ENCODE measurements at regions not wholly inside any gene's neighbourhood (a gene's known extent, or its start where the extent isn't known, plus 50 kb on each side); places are given as distances from the start of the nearest gene placed in this dataset.
"Not testable (repeated sequence)": the region's sequence is repeated elsewhere in the genome, so short reads cannot be mapped to it uniquely, and the experiment has no call there.

GRCh38 chr12:72748971-72749370 is 476.8 kb downstream of the TRHDE start:
- H3K27ac ChIP-seq (ENCODE audit: low read depth, low read length): no peak overlapping the region
- no peaks in the 10 kb centered on the region for H3K27me3 ChIP-seq (ENCODE audit: insufficient read depth, low read length)
- no peak overlapping the region for H3K4me3 ChIP-seq (ENCODE audit: insufficient read depth, low read length)
- H3K79me2 ChIP-seq (ENCODE audit: insufficient read depth, low read length): no peaks in the 10 kb centered on the region
- DNase-seq (ENCODE audit: insufficient read length, low spot score, missing footprints): no peak
- peaks cover 2% of the 10 kb centered on the region for H3K9me3 ChIP-seq (ENCODE audit: low read depth, low read length)
- no peaks in the 10 kb centered on the region for H4K20me1 ChIP-seq (ENCODE audit: insufficient read depth, low read length)
- no peaks in the 10 kb centered on the region for H3K36me3 ChIP-seq (ENCODE audit: insufficient read depth, low read length)
- H2AFZ ChIP-seq (ENCODE audit: low read length): no peak overlapping the region
- H3K4me2 ChIP-seq (ENCODE audit: insufficient read depth, low read length): no peak overlapping the region
- no peaks in the 10 kb centered on the region for H3K4me1 ChIP-seq (ENCODE audit: insufficient read depth, low read length)
- TF ChIP-seq, protein P1, sequence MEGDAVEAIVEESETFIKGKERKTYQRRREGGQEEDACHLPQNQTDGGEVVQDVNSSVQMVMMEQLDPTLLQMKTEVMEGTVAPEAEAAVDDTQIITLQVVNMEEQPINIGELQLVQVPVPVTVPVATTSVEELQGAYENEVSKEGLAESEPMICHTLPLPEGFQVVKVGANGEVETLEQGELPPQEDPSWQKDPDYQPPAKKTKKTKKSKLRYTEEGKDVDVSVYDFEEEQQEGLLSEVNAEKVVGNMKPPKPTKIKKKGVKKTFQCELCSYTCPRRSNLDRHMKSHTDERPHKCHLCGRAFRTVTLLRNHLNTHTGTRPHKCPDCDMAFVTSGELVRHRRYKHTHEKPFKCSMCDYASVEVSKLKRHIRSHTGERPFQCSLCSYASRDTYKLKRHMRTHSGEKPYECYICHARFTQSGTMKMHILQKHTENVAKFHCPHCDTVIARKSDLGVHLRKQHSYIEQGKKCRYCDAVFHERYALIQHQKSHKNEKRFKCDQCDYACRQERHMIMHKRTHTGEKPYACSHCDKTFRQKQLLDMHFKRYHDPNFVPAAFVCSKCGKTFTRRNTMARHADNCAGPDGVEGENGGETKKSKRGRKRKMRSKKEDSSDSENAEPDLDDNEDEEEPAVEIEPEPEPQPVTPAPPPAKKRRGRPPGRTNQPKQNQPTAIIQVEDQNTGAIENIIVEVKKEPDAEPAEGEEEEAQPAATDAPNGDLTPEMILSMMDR (IDR thresholded peaks at IDR 0.05; ENCODE audit: extremely low read depth, low read depth, low read length): no peak

GRCh38 chr12:72753571-72753970 is 481.4 kb downstream of the TRHDE start:
- Histone ChIP-seq H3K36me3 (ENCODE audit: insufficient read depth, low read length) (no peaks in the 10 kb centered on the region), H3K27ac (ENCODE audit: low read depth, low read length) (no peak overlapping the region), H3K4me3 (ENCODE audit: insufficient read depth, low read length) (no peak overlapping the region), H3K79me2 (ENCODE audit: insufficient read depth, low read length) (no peaks in the 10 kb centered on the region), H3K4me1 (ENCODE audit: insufficient read depth, low read length) (no peaks in the 10 kb centered on the region), H2AFZ (ENCODE audit: low read length) (no peak overlapping the region), H3K27me3 (ENCODE audit: insufficient read depth, low read length) (no peaks in the 10 kb centered on the region), H3K9me3 (ENCODE audit: low read depth, low read length) (peaks cover 4% of the 10 kb centered on the region), H3K4me2 (ENCODE audit: insufficient read depth, low read length) (no peak overlapping the region), H4K20me1 (ENCODE audit: insufficient read depth, low read length) (no peaks in the 10 kb centered on the region)
- TF ChIP-seq, protein P1 (IDR thresholded peaks at IDR 0.05; ENCODE audit: extremely low read depth, low read depth, low read length): no peak
- no peak for DNase-seq (ENCODE audit: insufficient read length, low spot score, missing footprints)

DNA sequence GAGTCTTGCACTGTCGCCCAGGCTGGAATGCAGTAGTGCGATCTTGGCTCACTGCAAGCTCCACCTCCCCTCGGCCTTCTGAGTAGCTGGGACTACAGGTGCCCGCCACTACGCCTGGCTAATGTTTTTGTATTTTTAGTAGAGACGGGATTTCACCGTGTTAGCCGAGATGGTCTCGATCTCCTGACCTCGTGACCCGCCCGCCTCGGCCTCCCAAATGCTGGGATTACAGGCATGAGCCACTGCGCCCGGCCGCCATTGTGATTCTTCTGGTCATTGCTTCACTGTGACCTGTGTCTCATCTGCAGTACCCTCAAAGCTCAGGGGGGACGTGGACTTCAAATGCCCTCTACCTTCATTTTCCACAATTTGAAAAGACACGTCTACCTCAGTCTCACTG is 481.9 kb downstream of the TRHDE start:
- not testable (repeated sequence) for H2AFZ ChIP-seq (ENCODE audit: low read length); DNase-seq (ENCODE audit: insufficient read length, low spot score, missing footprints); H3K79me2 ChIP-seq (ENCODE audit: insufficient read depth, low read length); H3K27ac ChIP-seq (ENCODE audit: low read depth, low read length); H3K27me3 ChIP-seq (ENCODE audit: insufficient read depth, low read length); H3K4me2 ChIP-seq (ENCODE audit: insufficient read depth, low read length); H3K36me3 ChIP-seq (ENCODE audit: insufficient read depth, low read length); H3K4me3 ChIP-seq (ENCODE audit: insufficient read depth, low read length); H3K9me3 ChIP-seq (ENCODE audit: low read depth, low read length); H4K20me1 ChIP-seq (ENCODE audit: insufficient read depth, low read length); H3K4me1 ChIP-seq (ENCODE audit: insufficient read depth, low read length)

- Histone ChIP-seq H3K9me3 (ENCODE audit: low read depth, low read length) (no peaks in the 10 kb centered on the region), H4K20me1 (ENCODE audit: insufficient read depth, low read length) (no peaks in the 10 kb centered on the region), H3K79me2 (ENCODE audit: insufficient read depth, low read length) (no peaks in the 10 kb centered on the region), H3K4me3 (ENCODE audit: insufficient read depth, low read length) (no peak overlapping the region), H3K4me1 (ENCODE audit: insufficient read depth, low read length) (no peaks in the 10 kb centered on the region), H2AFZ (ENCODE audit: low read length) (no peak overlapping the region), H3K27me3 (ENCODE audit: insufficient read depth, low read length) (no peaks in the 10 kb centered on the region), H3K36me3 (ENCODE audit: insufficient read depth, low read length) (no peaks in the 10 kb centered on the region), H3K27ac (ENCODE audit: low read depth, low read length) (no peak overlapping the region), H3K4me2 (ENCODE audit: insufficient read depth, low read length) (no peak overlapping the region)
- TF ChIP-seq, protein P1 (IDR thresholded peaks at IDR 0.05; ENCODE audit: extremely low read depth, low read depth, low read length): no peak
- DNase-seq (ENCODE audit: insufficient read length, low spot score, missing footprints): no peak
Observed at GRCh38 chr12:72766517-72766916, 494.3 kb downstream of the TRHDE start.

Measured in osteoblast (primary cell).